GM12872 (cell line): ENCODE measurements at regions not wholly inside any gene's neighbourhood (a gene's known extent, or its start where the extent isn't known, plus 50 kb on each side); places are given as distances from the start of the nearest gene placed in this dataset.

ENCODE experiments used
- CTCF ChIP-seq: IDR thresholded peaks from 3 replicates; pipeline ENCODE4 v1.5.1; 2011; ENCODE audit warnings: low read depth, mild to moderate bottlenecking, low read length, moderate library complexity; ENCODE audit not compliant: insufficient read depth

- no peak for TF ChIP-seq CTCF
Observed at GRCh38 chr5:26121338-26121737, 917.0 kb downstream of the CDH9 start.

- TF ChIP-seq CTCF, result no peak
Observed at GRCh38 chr5:26104175-26104574, 934.2 kb downstream of the CDH9 start.

- TF ChIP-seq CTCF, result no peak
Observed at GRCh38 chr5:26060212-26060611, 978.2 kb downstream of the CDH9 start.

GRCh38 chr5:26054594-26054993 lies 983.8 kb downstream of the CDH9 start:
- no peak for TF ChIP-seq CTCF

- TF ChIP-seq CTCF, result no peak
Observed at GRCh38 chr5:26034813-26035212, 1003.6 kb downstream of the CDH9 start.

GRCh38 chr5:26031481-26031880 lies 1006.9 kb downstream of the CDH9 start:
- TF ChIP-seq CTCF, result no peak

GRCh38 chr5:26026044-26026443 lies 1012.3 kb downstream of the CDH9 start:
- TF ChIP-seq CTCF, result no peak

- TF ChIP-seq CTCF, result 0 out of 3 replicates have a peak, but pooled peaks have one; percentile 6
Observed at GRCh38 chr5:26024774-26025173, 1013.6 kb downstream of the CDH9 start.
